SK-N-SH (cell line): ENCODE measurements at regions not wholly inside any gene's neighbourhood (a gene's known extent, or its start where the extent isn't known, plus 50 kb on each side); places are given as distances from the start of the nearest gene placed in this dataset.
A peak's percentile ranks its signal among the peaks of the same experiment; 100 is the strongest.

Source experiments
- CTCF ChIA-PET: fragments of 300-600, 350-600 bp; formaldehyde crosslinking; extraction: SDS; loops from one replicate; lab custom pipeline; 2021; lab: Yijun Ruan, JAX
- POLR2A ChIA-PET: fragments of 350-600 bp; sonication (Branson Sonifier 250); formaldehyde crosslinking; extraction: SDS; loops from one replicate; lab custom pipeline; 2020; ENCODE audit warnings: antibody characterized with exemption, inconsistent platforms; lab: Yijun Ruan, JAX
- DNase-seq: peaks from one replicate; pipeline ENCODE4 v3.0.0; 2012
- H2AFZ ChIP-seq: fragments of 200-600 bp; sonication (generic); 2 replicates; pipeline ENCODE4 v1.8.1; 2016; ENCODE audit warnings: antibody characterized with exemption, mild to moderate bottlenecking, low read depth
- H3F3A ChIP-seq: fragments of 200-600 bp; sonication (generic); replicated peaks from 2 replicates; pipeline ENCODE3; 2016; ENCODE audit warnings: antibody characterized with exemption, mild to moderate bottlenecking; ENCODE audit not compliant: insufficient read depth
- H3K27ac ChIP-seq, 2 experiments: fragments of 200-500 bp in 1 of 2; fragments of 200-600 bp in 1 of 2; sonication (Bioruptor generic) in 1 of 2; sonication (generic), shearing (Covaris generic) in 1 of 2; 2 replicates each; pipeline versions ENCODE4 v1.5.1 to v1.6.1; 2014 to 2016; ENCODE audit warnings: low read depth in 2 of 2, inconsistent platforms in 1 of 2, low read length in 1 of 2, mild to moderate bottlenecking in 1 of 2, mixed read lengths in 1 of 2
- H3K27me3 ChIP-seq: fragments of 200-600 bp; sonication (generic), shearing (Covaris generic); 2 replicates; pipeline ENCODE4 v1.6.1; 2016; ENCODE audit warnings: mixed run types; ENCODE audit not compliant: insufficient read depth
- H3K36me3 ChIP-seq, 2 experiments: fragments of 200-500 bp in 1 of 2; fragments of 200-600 bp in 1 of 2; sonication (Bioruptor generic) in 1 of 2; sonication (generic) in 1 of 2; replicated peaks in 1 of 2; 2 replicates each; pipeline versions ENCODE3 to v1.5.1; 2014 to 2016; ENCODE audit warnings: low read length in 1 of 2, mild to moderate bottlenecking in 1 of 2; ENCODE audit not compliant: insufficient read depth in 2 of 2, control insufficient read depth in 1 of 2
- H3K4me1 ChIP-seq, 2 experiments: fragments of 200-500 bp in 1 of 2; fragments of 200-600 bp in 1 of 2; sonication (Bioruptor generic) in 1 of 2; sonication (generic), shearing (Covaris generic) in 1 of 2; 2 replicates each; pipeline versions ENCODE4 v1.5.1 to v1.6.1; 2014 to 2016; ENCODE audit warnings: low read depth in 1 of 2, low read length in 1 of 2, mixed run types in 1 of 2; ENCODE audit not compliant: insufficient read depth in 2 of 2, control insufficient read depth in 1 of 2
- H3K4me2 ChIP-seq: fragments of 200-600 bp; sonication (generic), shearing (Covaris generic); 2 replicates; pipeline ENCODE4 v1.6.1; 2017; ENCODE audit warnings: mixed run types
- H3K4me3 ChIP-seq, 2 experiments: fragments of 200-500 bp in 1 of 2; fragments of 200-600 bp in 1 of 2; sonication (Bioruptor generic) in 1 of 2; sonication (generic), shearing (Covaris generic) in 1 of 2; 2 replicates each; pipeline versions ENCODE4 v1.5.1 to v1.8.1; 2014 to 2016; ENCODE audit warnings: low read depth in 2 of 2, inconsistent platforms in 1 of 2, low read length in 1 of 2, mild to moderate bottlenecking in 1 of 2, mixed read lengths in 1 of 2, moderate library complexity in 1 of 2
- H3K79me2 ChIP-seq: fragments of 200-600 bp; sonication (generic); 2 replicates; pipeline ENCODE4 v1.8.1; 2017; ENCODE audit warnings: mild to moderate bottlenecking; ENCODE audit not compliant: insufficient read depth
- H3K9ac ChIP-seq: fragments of 200-600 bp; sonication (generic); 2 replicates; pipeline ENCODE4 v1.6.1; 2017; ENCODE audit warnings: mixed run types
- H3K9me2 ChIP-seq: fragments of 200-600 bp; sonication (generic); 2 replicates; pipeline ENCODE4 v1.6.1; 2017; ENCODE audit warnings: mixed run types
- H3K9me3 ChIP-seq: fragments of 200-600 bp; sonication (generic); 2 replicates; pipeline ENCODE4 v1.6.1; 2017; ENCODE audit warnings: mixed run types, mild to moderate bottlenecking, moderate library complexity
- H4K20me1 ChIP-seq: fragments of 200-600 bp; sonication (generic); 2 replicates; pipeline ENCODE4 v1.6.1; 2017; ENCODE audit warnings: mild to moderate bottlenecking, mixed run types; ENCODE audit not compliant: insufficient read depth
- CTCF ChIP-seq: fragments of 200-600 bp; sonication (generic); IDR thresholded peaks from 2 replicates; pipeline ENCODE4 v1.6.1; 2017; ENCODE audit warnings: antibody characterized with exemption, mild to moderate bottlenecking, moderate library complexity
- ELF1 ChIP-seq: IDR thresholded peaks from 2 replicates; pipeline ENCODE4 v1.4.0; 2012
- EZH2phosphoT487 ChIP-seq: fragments of 200-600 bp; sonication (generic); IDR thresholded peaks from 2 replicates; pipeline ENCODE4 v1.6.1; 2017; ENCODE audit warnings: low read depth, mixed run types, mild to moderate bottlenecking, antibody characterized with exemption, moderate library complexity, borderline replicate concordance
- FOSL2 ChIP-seq: IDR thresholded peaks from 2 replicates; pipeline ENCODE4 v1.4.0; 2012; ENCODE audit warnings: low read depth, mild to moderate bottlenecking, moderate library complexity, borderline replicate concordance
- FOXJ3 ChIP-seq: sonication (generic); formaldehyde crosslinking; IDR thresholded peaks from 2 replicates; pipeline ENCODE4 v1.5.1; 2020; ENCODE audit warnings: mild to moderate bottlenecking, missing genetic modification reagents
- GABPA ChIP-seq: IDR thresholded peaks from 2 replicates; pipeline ENCODE4 v1.4.0; 2012; ENCODE audit warnings: low read depth, mild to moderate bottlenecking
- GATA2 ChIP-seq: sonication (generic); formaldehyde crosslinking; IDR thresholded peaks from 2 replicates; pipeline ENCODE4 v1.5.0; 2020; ENCODE audit warnings: mild to moderate bottlenecking, missing genetic modification reagents
- JUND ChIP-seq: IDR thresholded peaks from 2 replicates; pipeline ENCODE4 v1.4.0; 2012
- MAX ChIP-seq: IDR thresholded peaks from 2 replicates; pipeline ENCODE4 v1.4.0; 2012; ENCODE audit warnings: low read depth
- MEF2A ChIP-seq: IDR thresholded peaks from 2 replicates; pipeline ENCODE4 v1.4.0; 2012; ENCODE audit warnings: low read depth, borderline replicate concordance
- MXI1 ChIP-seq: IDR thresholded peaks from 2 replicates; pipeline ENCODE4 v1.6.1; 2012; ENCODE audit warnings: mild to moderate bottlenecking, low read depth, low read length, improper control_type of control experiment
- NFIC ChIP-seq: IDR thresholded peaks from 2 replicates; pipeline ENCODE4 v1.4.0; 2012; ENCODE audit warnings: borderline replicate concordance
- PBX3 ChIP-seq: IDR thresholded peaks from 2 replicates; pipeline ENCODE4; 2012
- POLR2AphosphoS5 ChIP-seq: IDR thresholded peaks from 2 replicates; pipeline ENCODE4 v1.6.1; 2012; ENCODE audit warnings: low read depth, low read length
- RFX5 ChIP-seq: IDR thresholded peaks from 2 replicates; pipeline ENCODE4 v1.6.1; 2012; ENCODE audit warnings: mild to moderate bottlenecking, improper control_type of control experiment, low read length
- RXRA ChIP-seq: IDR thresholded peaks from 2 replicates; pipeline ENCODE4 v1.4.0; 2012; ENCODE audit warnings: low read depth, mild to moderate bottlenecking, borderline replicate concordance
- SIN3A ChIP-seq: IDR thresholded peaks from 2 replicates; pipeline ENCODE4 v1.6.1; 2012; ENCODE audit warnings: low read depth, mild to moderate bottlenecking, low read length, moderate library complexity, borderline replicate concordance
- SMC3 ChIP-seq: IDR thresholded peaks from 2 replicates; pipeline ENCODE4 v1.6.1; 2012; ENCODE audit warnings: low read depth, low read length, improper control_type of control experiment
- TCF12 ChIP-seq: IDR thresholded peaks from 2 replicates; pipeline ENCODE4 v1.4.0; 2012
- TEAD4 ChIP-seq: IDR thresholded peaks from 2 replicates; pipeline ENCODE4 v1.4.0; 2012; ENCODE audit warnings: mild to moderate bottlenecking, borderline replicate concordance; ENCODE audit not compliant: insufficient read depth
- YY1 ChIP-seq: IDR thresholded peaks from 2 replicates; pipeline ENCODE4 v1.4.0; 2012; ENCODE audit warnings: low read depth, mild to moderate bottlenecking
- ZBTB33 ChIP-seq: IDR thresholded peaks from 2 replicates; pipeline ENCODE4 v1.4.0; 2012; ENCODE audit warnings: low read depth, borderline replicate concordance
- WGBS: methylation state at CpG from one replicate; pipeline ENCODE4 v1.1.6; 2017; ENCODE audit warnings: low lambda C conversion rate; 5-methylcytosine and 5-hydroxymethylcytosine counted together

GRCh38 chr1:171433451-171433850 is 51.9 kb upstream of the PRRC2C start:
- no peak for DNase-seq
- Histone ChIP-seq H3F3A (peaks cover 27% of the 10 kb centered on the region), H3K79me2 (no peaks in the 10 kb centered on the region), H3K9ac (no peak overlapping the region), H3K9me2 (no peaks in the 10 kb centered on the region), H4K20me1 (no peaks in the 10 kb centered on the region), H3K27ac (peak overlapping the region in 1 of 2 experiments; percentile 98; a peak in 2 of 4 replicates), H2AFZ (0 out of 2 replicates have a peak overlapping the region, but pooled peaks have one; percentile 20), H3K36me3 (no peaks in the 10 kb centered on the region), H3K4me1 (peaks cover 0 to 20% of the 10 kb centered on the region in 2 experiments; a peak in 1 of 4 replicates), H3K27me3 (no peaks in the 10 kb centered on the region), H3K4me3 (no peak overlapping the region), H3K9me3 (0 out of 2 replicates have a peak, but pooled peaks cover 4% of the 10 kb centered on the region), H3K4me2 (no peak overlapping the region)
- TF ChIP-seq GATA2 (CRISPR knock-in tag) (no peak), TCF12 (peak; percentile 25; the same call in 1 of the 2 replicates), JUND (peak; percentile 39; the same call in 1 of the 2 replicates), SMC3 (no peak), GABPA (no peak), RFX5 (no peak), FOXJ3 (CRISPR knock-in tag) (no peak), MEF2A (no peak), FOSL2 (peak; percentile 44; the same call in 1 of the 2 replicates), PBX3 (no peak)
- ChIA-PET POLR2A (no interaction called here), CTCF (no interaction called here)
- 11% methylated on average over 2 of the region's 2 CpGs for WGBS

- Histone ChIP-seq H3K9me2 (no peaks in the 10 kb centered on the region), H3K79me2 (no peaks in the 10 kb centered on the region), H3F3A (peaks cover 40% of the 10 kb centered on the region), H3K4me3 (peak overlapping the region; percentile 15 to 44; a peak in 3 of 4 replicates), H3K9ac (peak overlapping the region; percentile 73), H3K36me3 (no peaks in the 10 kb centered on the region), H3K4me2 (peak overlapping the region; percentile 74), H2AFZ (peak overlapping the region; percentile 80), H3K4me1 (peaks cover 0 to 20% of the 10 kb centered on the region in 2 experiments; a peak in 1 of 4 replicates), H3K9me3 (no peaks in the 10 kb centered on the region), H4K20me1 (no peaks in the 10 kb centered on the region), H3K27ac (peak overlapping the region; percentile 69 to 98), H3K27me3 (no peaks in the 10 kb centered on the region)
- ChIA-PET CTCF (no interaction called here), POLR2A (no interaction called here)
- WGBS = 7% methylated on average over 9 of the region's 9 CpGs
- no peak for DNase-seq
- peak; percentile 75; the same call in 1 of the 2 replicates for TF ChIP-seq NFIC
- TF ChIP-seq PBX3 = peak; percentile 48; the same call in 1 of the 2 replicates
- no peak for TF ChIP-seq CTCF
- 0 out of 2 replicates have a peak, but pooled peaks have one; percentile 14 for TF ChIP-seq ELF1
- no peak for TF ChIP-seq EZH2phosphoT487
- TF ChIP-seq GABPA = peak; percentile 36; the same call in 1 of the 2 replicates
- no peak for TF ChIP-seq MXI1
- no peak for TF ChIP-seq RXRA
- TF ChIP-seq TEAD4 = no peak; the same call in 1 of the 2 replicates
- TF ChIP-seq TCF12 = peak; percentile 39; the same call in 1 of the 2 replicates
- no peak for TF ChIP-seq ZBTB33
- TF ChIP-seq SIN3A = no peak
- peak; percentile 31; the same call in 1 of the 2 replicates for TF ChIP-seq POLR2AphosphoS5
- no peak for TF ChIP-seq YY1
- TF ChIP-seq MAX = peak; percentile 53; the same call in 1 of the 2 replicates
- TF ChIP-seq JUND = peak; percentile 72
Observed at GRCh38 chr1:171434717-171435346, 50.5 kb upstream of the PRRC2C start.
